CD4-positive, alpha-beta T cell treated with Interleukin-2 at 100 ng/mL for 4 hours (primary cell): ENCODE measurements at regions not wholly inside any gene's neighbourhood (a gene's known extent, or its start where the extent isn't known, plus 50 kb on each side); places are given as distances from the start of the nearest gene placed in this dataset.

Experiments used
- DNase-seq: peaks from one replicate; pipeline ENCODE4 v3.0.0-alpha.2; 2020; ENCODE audit warnings: low spot score

DNA sequence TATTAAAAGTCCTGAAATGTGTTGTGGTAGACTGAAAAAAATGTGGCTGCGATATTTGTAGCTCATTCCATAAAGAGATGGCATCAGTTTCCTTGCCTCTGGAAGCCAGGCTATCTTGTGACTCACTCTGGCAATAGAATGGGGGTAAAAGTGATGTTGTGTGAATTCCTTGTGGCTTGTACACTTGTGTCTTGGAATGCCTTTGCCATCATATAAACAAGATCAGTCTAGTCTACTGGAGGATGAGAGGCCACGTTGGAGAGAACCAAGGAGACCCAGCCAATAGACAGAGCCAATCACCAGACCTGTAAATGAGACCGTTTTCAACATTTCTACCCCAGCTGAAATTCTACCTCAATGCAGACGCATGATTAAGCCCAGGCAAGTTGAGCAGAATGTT lies 254.1 kb downstream of the TRIB2 start:
- DNase-seq = no peak

DNA sequence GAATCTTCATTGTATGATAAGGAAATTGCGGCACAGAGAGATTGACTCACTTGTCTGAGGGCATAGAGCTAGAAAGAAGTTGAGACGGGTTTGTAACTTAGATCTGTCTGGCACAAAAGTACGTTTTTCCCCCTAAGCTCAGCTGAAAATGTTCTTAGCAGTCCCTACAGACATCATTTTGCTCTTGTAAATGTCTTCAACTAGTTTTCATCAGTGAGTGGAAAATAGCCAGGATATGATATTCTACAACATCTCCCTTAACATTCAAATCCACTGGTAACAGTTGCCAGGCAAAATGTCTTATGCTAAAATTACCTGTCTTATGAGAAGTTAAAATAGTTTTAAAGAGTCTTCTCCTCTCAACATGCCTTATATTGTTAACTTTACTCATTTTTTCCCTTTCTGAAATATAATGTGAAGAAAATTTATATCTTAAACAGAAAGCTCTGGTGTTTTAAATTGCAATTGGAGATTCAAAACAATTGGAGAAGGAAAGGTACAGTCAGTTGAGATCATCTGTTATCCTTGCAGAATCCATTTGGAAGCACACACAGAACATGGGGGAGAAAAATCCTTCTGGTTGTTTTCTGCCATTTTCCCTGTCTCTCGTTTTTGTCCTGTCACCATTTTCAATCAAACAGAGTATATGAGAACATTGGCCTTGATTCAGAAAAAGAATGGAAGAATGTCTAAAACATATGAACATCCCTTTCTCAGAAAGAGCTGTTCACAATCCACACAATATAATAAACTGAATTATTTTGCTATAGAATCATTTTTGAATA lies 255.0 kb downstream of the TRIB2 start:
- no peak for DNase-seq

DNA sequence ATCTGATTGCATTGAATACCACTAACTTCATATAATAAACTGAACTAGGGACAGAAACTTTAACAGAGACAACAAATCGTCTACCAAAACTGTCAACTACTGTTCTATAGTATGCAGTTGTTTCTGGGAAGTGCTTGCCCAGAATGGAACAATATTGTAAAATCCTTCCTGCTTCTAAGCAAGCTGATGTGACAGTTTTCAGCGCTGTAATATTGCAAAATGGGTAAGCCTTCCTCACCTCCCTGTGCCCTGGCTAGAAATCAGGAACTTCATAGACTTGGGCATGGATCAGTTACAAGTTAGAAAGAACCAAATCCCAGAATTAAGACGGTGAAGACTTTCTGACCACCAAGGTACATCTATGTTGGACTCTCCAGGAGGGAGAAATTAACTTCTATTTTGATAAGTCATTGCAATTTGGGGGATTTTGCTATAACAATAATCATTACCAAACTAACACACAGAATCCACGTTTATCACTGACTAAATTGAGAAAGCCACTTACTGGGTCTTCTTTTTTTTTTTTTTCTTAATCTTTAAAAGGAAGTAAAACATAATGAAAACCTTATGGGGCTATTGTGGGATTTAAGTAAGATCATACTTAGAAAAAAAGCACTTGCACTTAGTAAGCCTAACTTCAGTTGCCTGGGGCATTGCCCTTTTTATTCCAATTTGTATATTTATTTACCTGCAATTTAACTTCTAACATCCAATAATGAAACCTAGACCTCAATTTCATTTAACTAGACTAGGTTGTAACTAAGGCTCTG lies 261.5 kb downstream of the TRIB2 start:
- DNase-seq = no peak

DNA sequence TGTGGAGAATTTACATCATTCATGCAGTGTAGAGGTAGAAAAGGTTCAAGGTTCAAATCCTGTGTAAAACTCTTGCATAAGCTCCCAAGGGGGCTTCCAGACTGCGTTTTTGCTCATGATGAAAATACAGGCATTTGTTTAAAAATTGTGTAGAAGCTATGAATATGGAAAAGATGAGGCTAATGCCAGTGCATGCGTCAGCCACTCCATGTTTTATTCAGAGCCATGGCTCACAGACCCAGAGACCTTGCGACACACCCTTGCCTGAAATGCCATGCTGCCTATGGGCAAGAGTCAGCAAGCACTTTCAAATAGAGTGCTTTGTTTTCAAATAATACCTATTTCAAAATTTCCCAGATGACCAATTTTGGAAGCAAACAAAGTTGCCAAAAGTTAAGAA lies 262.3 kb downstream of the TRIB2 start:
- no peak for DNase-seq

DNA sequence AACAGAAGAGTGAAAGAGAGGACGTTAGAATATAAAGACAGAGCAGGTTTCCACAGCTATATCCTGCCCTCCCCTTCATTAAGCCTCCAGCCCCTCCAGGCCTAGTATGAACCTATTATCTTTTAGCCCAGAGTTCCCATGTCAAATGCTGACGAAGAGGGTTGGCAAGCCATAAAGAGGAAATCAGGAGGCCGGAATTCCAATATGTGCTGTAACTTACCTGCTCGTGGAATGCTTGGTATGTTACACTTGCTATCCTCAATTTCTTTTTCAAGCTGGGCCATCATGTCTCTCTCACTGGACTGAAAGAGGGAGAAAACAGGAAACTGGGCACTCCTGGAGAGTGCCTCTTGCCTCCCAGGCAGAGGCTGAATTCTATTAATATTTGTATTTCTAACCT lies 264.1 kb downstream of the TRIB2 start:
- DNase-seq = no peak

DNA sequence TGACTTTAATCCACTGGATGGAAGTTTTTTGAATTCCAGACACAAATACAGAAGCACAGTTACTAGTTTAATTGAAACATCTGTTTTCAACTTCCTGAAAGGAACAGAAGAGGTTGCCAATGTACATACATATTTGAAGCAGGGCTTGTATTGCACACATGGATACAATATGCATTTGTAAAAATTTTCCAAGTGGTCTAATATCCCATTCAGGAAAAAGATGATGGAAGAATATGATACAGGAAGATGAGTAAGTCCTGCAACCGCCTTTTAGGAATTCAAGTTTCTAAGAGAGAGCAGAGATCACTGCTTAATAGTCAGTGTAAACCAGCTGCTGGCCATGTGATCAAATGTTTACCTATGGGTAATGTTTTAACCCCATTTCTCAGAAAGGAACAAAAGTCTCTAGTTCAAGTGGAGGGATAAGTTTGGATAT lies 265.4 kb downstream of the TRIB2 start:
- no peak for DNase-seq

DNA sequence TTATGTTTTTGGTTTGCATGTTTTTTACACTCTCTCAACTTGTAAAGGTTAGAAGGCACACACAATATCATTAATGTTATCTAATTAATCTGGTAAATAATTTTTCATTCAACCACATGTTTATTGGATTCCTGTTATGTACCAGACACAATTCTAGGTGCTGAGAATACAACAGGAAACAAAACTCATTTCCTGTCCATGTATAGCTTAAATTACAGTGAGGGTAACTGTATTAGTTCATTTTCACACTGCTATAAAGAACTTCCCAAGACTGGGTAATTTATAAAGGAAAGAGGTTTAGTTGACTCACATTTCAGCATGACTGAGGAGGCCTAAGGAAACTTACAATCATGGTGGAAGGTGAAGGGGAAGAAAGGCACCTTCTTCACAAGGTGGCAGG lies 270.5 kb downstream of the TRIB2 start:
- DNase-seq = no peak

DNA sequence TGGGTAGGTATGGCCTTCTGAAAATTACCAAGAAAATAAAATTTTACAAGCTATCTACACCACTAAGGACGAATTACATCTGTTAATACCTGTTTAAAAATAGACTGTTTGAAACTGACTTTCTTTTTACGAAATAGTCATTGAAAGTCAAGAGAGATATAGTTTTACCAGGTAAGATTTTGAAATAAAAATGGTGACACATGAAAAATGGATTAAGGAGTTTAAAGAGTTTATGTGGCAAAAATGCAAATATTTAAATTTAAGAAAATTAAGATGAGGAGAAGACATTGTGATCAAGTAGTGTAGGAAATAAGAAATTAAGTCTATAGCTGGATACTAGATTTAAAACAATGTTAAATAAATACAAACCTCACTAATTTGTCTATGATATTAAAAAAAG lies 271.5 kb downstream of the TRIB2 start:
- DNase-seq = no peak

DNA sequence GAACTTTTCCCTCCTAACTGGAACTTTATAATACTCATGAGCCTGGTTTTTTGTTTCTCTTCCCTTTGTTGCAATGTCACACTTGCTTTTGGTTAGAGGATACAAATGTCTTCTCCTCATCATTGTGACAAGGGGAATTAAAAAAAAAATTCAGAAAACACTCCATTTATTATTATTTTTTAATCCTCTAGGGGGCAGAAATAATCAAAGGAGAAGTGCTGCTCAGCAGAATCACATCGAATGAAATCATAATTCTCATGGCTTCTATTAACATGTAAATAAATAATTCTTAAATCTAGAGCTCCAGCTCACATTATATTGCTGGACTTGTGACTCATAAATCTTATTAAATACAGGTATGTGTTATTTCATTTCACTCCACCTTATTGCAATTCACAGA lies 273.8 kb downstream of the TRIB2 start:
- no peak for DNase-seq

DNA sequence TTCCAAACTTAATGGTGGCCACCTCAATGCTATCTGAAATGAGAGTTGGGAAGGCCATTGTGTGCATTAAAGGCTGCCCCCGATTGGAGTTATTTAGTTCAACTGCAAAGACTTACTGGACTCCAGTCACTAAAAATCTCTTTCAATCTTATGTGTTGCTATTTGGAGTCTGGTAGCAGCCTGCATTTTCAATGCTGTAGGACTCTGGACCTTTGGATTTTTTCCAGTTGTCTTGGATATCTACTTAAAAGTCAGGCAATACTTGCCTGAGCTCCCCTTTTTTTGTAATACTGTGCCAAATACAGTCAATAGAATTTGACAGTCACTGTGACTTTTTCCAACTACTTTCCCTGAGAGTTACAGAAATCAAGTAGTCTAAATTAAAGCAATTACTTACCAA lies 281.9 kb downstream of the TRIB2 start:
- no peak for DNase-seq

DNA sequence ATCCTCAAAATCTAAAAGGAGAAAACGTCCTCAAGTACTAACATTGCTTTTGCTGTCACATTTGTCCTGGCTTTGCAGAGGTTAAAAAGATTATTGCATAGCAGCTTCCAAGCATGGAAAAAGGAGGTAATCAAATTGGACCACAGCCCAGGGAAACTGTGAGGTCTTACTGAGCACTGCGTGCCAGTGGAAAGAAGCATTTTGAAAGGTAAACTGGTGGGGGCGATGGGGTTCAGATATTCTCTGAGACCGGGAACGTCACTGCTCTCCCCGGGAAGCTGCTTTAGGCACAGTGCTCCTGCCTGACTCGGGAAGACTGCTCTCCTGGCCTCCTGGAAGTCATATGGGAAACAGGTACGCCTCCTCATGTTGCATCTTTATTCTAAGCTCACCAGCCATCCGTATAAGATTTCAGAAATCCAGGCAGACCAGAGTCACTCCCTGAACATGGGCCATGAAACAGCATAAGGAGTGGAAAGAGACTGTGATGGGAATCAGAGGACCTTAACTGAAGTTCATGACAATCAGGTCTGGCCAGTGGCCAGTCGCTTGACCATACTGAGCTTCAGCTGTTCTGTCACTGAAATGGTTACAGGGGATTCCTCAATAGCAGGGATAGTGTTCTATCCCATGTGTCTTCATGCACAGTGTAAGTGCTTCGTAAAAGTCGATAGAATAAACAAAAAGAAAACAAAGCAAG lies 284.1 kb downstream of the TRIB2 start:
- no peak for DNase-seq

DNA sequence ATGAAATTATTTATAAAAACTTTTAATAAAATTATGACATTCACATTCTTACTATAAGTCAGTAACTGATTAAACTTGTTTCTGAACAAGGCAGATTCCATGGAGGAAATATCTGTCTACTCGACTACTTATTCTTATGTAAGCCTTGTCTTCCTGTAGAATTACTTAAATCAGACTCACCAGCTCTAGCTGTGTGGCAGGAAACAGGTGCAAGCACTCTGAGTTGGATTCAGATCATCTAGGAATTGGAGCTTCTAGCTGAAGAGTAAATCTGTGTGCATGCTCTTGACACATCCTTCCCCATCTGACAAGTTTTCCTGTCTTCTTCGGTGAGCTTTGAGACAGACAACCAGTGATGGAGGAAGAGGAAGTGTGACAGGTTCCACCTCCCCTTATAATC lies 284.7 kb downstream of the TRIB2 start:
- DNase-seq = no peak

DNA sequence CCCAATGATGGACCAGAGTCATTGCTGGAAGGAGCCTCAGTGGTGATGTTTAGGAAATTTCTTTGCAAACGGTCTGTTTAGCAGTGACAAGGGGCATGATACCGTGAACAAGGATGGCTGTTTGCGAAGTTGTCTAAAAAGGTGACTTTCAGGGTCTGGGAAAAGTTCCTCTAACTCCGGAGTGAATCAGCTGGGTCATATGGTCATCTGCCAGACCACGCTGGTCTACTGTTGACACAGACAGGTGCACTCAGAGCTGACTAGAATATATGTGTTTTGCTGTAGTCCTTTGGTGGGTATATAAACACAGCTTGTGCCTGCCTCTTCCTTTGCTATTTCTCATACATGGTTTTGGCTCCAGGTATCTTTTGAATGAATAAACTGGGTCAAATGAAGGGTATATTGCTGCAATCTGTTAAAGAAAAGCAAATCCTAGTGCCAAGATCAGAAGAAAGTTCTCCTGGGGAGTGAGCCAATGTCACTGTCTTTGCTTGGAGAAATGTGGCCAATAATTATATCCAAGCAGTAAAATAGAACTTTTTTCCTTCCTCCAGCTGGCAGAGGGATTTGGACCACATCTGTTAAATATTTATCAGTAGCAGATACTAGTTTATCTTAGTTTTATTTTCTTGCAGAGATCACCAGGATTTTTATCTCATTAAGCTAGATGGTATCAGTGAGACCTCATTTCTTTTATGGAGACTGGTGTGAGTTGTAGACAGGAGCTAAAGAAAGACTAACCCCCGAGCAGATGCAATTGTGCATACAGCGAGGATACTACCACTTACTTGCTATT lies 286.0 kb downstream of the TRIB2 start:
- DNase-seq = no peak

DNA sequence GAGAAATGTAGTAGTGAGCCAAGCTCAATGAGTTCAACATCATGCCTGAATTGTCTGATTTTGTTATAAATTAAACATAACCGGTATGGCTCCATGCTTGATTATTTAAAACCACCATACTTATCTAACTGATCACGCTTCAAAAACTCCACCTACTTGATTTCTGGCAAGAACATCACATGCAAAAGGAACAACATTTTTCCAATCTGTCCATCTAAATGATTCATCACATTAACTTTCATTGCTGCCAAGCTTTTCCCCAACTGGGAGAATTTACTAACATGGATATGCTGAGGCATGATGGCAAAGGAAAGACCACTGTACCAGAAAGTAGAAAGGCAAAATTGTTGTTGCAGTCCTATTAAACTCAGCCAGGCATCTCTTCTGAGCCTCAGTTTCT lies 286.8 kb downstream of the TRIB2 start:
- DNase-seq = no peak

DNA sequence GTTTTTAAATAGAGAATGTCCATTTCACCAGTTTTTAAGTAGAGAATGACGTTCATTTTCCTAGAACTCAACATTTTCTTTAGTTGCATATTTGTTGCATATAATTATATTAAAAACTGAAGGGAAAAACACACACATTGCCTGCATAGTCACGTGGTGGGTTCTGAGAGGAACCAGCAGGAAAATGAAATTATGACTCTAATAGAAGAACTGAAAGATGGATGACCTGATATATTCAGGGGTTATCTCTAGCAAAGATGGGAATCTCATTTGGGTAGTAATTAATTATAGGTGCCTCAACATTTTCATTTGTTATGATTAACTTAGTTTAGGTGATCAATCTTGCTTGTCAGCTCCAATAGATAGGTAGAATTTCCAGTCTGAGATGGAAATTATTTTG lies 288.3 kb downstream of the TRIB2 start:
- DNase-seq = no peak

DNA sequence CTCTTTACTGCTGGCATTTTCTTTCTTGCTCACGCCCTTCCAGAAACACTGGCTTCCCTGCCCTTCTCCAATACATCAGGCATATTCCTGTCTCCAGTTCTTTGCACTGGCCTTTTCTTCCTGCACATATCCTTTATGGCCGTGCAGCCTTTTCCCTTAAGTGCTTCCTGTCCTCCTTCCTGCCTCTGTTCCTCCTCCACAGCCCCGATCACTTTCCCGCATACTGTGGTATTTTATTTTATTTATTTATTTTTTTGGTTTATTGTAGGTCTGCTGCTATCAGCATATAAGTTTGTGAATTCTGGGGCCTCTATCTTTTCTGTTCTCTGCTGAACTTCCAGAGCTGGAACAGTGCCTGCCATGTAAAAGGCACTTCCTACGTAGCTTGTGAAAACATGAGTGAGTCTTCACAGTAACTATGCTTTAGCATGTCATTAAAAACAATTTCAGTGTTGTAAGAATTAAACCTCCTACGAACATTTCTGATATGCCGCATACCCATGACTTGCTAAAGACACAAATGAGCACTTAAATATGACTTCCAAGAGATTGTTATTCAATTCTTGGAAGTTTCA lies 289.1 kb downstream of the TRIB2 start:
- DNase-seq = no peak

DNA sequence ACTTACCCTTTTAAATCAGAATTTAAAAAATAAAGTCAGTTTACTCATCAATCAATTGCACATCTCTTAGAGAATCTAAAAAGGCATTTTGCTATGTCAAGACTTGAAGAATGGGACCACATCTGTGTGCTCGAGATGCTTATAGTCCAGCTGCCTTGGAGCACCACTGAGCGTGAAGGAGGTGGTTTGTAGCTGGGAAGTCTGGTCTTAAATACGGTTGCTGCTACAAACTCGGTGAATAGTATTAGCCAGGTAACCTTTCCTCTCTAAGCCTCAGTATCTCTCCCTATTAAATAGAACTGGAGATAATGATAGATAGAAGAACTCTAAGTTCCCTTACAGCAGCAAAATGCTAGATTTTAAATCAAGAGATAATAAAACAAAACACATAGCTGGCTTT lies 289.7 kb downstream of the TRIB2 start:
- no peak for DNase-seq

DNA sequence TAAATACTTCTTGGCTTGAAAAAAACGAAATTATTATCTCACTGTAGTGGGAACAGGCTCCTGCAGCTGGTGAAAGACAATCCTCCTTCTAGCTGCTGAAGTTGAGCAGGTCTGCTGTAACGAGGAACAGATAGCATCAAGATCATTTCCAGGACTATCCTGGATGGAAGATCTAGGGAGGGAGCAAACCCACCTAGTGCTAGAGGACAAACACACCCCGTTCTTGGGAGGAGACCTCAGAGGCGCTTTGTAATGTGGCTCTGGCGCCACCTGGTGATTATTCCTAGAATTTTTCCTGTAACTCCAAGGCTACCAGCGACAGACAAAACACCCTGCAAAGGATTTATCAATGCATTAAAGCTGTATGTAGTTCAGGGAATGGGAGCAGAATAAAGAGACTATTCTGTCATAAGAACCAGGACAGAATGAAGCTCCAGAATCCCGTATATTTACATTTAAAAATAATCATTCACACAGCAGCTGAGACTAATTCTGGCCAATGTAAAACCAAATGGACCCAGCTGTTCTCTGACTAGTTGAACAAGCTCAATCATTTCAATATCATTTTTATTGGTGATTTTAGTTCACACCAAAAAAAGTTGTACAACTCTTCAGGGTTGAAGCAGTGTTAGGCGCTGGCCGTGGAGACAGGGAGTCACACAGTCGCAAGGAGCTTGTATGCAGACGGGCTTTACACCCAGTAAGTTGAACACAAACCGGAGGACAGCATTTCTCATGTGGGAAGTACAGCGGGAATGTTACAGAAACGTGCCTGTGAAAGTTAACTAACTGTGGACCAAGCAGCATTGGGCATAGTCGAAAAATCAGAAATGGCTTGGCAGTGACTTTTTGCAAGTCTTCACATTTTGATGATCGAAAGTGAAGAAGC lies 290.3 kb downstream of the TRIB2 start:
- DNase-seq = peak; percentile 79

DNA sequence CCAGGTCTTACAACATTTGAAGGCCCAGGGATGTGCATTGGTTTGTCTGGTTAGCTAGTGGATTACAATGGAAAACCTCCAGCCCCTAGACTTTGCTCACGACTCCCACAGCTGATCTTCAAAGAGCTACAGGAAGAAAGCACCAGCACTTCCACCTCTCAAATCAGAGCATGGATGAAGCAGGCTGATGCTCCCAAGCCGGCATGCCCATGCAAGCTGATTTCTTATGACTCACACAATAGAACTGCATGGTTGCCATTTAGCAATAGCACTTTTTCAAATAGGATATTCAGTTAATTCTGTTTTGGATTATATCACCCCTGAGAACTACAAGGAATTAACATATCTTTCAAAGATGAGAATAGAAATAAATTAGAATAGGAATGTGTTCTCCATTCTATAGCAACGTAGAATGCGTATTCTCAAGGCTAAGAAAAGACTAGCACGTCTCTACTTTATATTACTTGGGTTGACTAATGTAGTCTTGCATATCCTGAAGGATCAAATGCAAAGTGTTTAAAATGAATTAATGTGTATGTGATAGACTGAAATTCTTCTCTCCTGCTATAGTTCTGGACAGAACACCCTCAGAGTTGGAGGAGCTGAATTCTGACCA lies 292.4 kb downstream of the TRIB2 start:
- DNase-seq = no peak

DNA sequence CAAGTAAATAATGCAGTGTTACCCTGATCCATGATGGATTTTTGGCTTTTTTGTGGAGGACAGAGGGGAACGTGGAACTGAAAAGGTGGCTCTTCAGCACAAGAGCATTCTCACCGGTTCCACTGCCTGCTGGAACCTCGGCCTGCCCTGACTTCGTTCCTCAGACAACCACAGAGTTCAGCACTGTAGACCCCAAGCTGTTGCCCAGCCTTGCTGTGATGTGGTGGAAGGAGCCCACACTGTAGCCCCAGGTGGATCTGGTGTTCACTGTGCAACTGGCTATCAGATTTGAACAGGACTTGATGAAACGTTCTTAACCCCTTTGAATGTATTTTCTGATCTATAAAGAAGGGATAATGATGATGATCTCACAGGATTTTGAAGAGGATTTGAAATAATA lies 293.5 kb downstream of the TRIB2 start:
- no peak for DNase-seq
